GM23248 (cell line): ENCODE measurements at regions not wholly inside any gene's neighbourhood (a gene's known extent, or its start where the extent isn't known, plus 50 kb on each side); places are given as distances from the start of the nearest gene placed in this dataset.

Source experiments
- DNase-seq: peaks from one replicate; pipeline ENCODE4 v3.0.0-alpha.2; 2015
- H2AFZ ChIP-seq: fragments of 200-600 bp; sonication (generic); 2 replicates; pipeline ENCODE4 v1.6.1; 2016; ENCODE audit warnings: antibody characterized with exemption
- H3F3A ChIP-seq: fragments of 200-600 bp; sonication (generic); 2 replicates; pipeline ENCODE4 v1.6.1; 2016; ENCODE audit warnings: mild to moderate bottlenecking, antibody characterized with exemption, mixed run types; ENCODE audit not compliant: insufficient read depth
- H3K27ac ChIP-seq: fragments of 200-600 bp; sonication (generic); 2 replicates; pipeline ENCODE4 v1.5.1; 2016; ENCODE audit warnings: mild to moderate bottlenecking
- H3K27me3 ChIP-seq: fragments of 200-600 bp; sonication (generic); replicated peaks from 2 replicates; pipeline ENCODE4 v1.6.1; 2016; ENCODE audit warnings: mild to moderate bottlenecking; ENCODE audit not compliant: insufficient read depth
- H3K36me3 ChIP-seq: fragments of 200-600 bp; sonication (generic); 2 replicates; pipeline ENCODE4 v1.6.1; 2016; ENCODE audit warnings: low read depth, mild to moderate bottlenecking
- H3K4me1 ChIP-seq: fragments of 200-600 bp; sonication (generic); 2 replicates; pipeline ENCODE4 v1.6.1; 2016; ENCODE audit warnings: mild to moderate bottlenecking; ENCODE audit not compliant: insufficient read depth
- H3K4me2 ChIP-seq: fragments of 200-600 bp; sonication (generic); one replicate; pipeline ENCODE4 v1.6.1; 2016; ENCODE audit warnings: mild to moderate bottlenecking; ENCODE audit not compliant: unreplicated experiment
- H3K4me3 ChIP-seq: fragments of 200-600 bp; sonication (generic); 2 replicates; pipeline ENCODE4 v1.5.1; 2016; ENCODE audit warnings: mild to moderate bottlenecking
- H3K79me2 ChIP-seq: fragments of 200-600 bp; sonication (generic); 2 replicates; pipeline ENCODE4 v1.6.1; 2016; ENCODE audit warnings: mild to moderate bottlenecking; ENCODE audit not compliant: insufficient read depth
- H3K9ac ChIP-seq: fragments of 200-600 bp; sonication (generic); 2 replicates; pipeline ENCODE4 v1.6.1; 2016; ENCODE audit warnings: mild to moderate bottlenecking
- H3K9me2 ChIP-seq: fragments of 200-600 bp; sonication (generic); 2 replicates; pipeline ENCODE4 v1.6.1; 2016; ENCODE audit warnings: mixed run types, mild to moderate bottlenecking, moderate library complexity; ENCODE audit not compliant: insufficient read depth
- H3K9me3 ChIP-seq: fragments of 200-600 bp; sonication (generic); one replicate; pipeline ENCODE4 v1.6.1; 2017; ENCODE audit warnings: low read depth
- H4K20me1 ChIP-seq: fragments of 200-600 bp; sonication (generic); 2 replicates; pipeline ENCODE4 v1.6.0; 2016; ENCODE audit not compliant: insufficient read depth
- EZH2 ChIP-seq: fragments of 200-600 bp; sonication (generic); IDR thresholded peaks from 2 replicates; pipeline ENCODE4 v1.6.1; 2018; ENCODE audit warnings: antibody characterized with exemption, mild to moderate bottlenecking; ENCODE audit not compliant: insufficient read depth, poor library complexity, severe bottlenecking
- EZH2phosphoT487 ChIP-seq: fragments of 200-600 bp; sonication (generic); IDR thresholded peaks from 2 replicates; pipeline ENCODE4 v1.6.1; 2018; ENCODE audit warnings: antibody characterized with exemption, moderate library complexity, mild to moderate bottlenecking, low read depth; ENCODE audit not compliant: insufficient read depth
- WGBS, 2 experiments: methylation state at CpG; one replicate each; pipeline ENCODE4 v1.1.6; 2015 to 2017; ENCODE audit warnings: low lambda C conversion rate in 2 of 2, low coverage in 1 of 2; ENCODE audit errors: missing lambda C conversion rate in 2 of 2; 5-methylcytosine and 5-hydroxymethylcytosine counted together
- in situ Hi-C: fragments of 300-500 bp; cut with MboI; formaldehyde crosslinking; loops from 2 replicates; pipeline ENCODE4 v1.15.0; 2020

DNA sequence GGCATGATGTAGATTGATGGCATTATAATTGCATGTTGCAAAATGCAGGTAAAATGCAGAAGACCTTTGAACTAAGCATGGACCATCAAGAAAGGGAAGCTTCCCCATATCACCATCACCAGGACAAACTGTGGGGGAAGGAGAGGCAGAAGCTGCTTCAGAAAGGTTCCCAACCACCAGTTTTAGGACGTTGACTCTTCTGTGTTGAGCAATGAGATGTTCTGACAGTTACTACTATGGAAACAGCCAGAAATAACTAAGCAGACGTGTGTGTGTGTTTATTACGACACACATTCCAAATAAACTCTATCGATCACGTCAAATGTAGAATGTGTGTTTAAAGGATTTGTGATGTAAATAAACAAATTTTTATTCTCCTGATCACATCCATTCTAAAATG lies 110.2 kb upstream of the PLD5 start:
- Histone ChIP-seq H2AFZ (no peak overlapping the region), H3K4me1 (no peaks in the 10 kb centered on the region), H3K27me3 (no peaks in the 10 kb centered on the region), H4K20me1 (no peaks in the 10 kb centered on the region), H3K9ac (no peak overlapping the region), H3K36me3 (no peaks in the 10 kb centered on the region), H3K27ac (no peak overlapping the region), H3K4me2 (no peak overlapping the region), H3F3A (no peaks in the 10 kb centered on the region), H3K79me2 (no peaks in the 10 kb centered on the region), H3K4me3 (no peak overlapping the region), H3K9me3 (peaks cover 6% of the 10 kb centered on the region), H3K9me2 (no peaks in the 10 kb centered on the region)
- TF ChIP-seq EZH2 (no peak), EZH2phosphoT487 (no peak)
- in situ Hi-C loops: no loop called here
- 27% methylated on average over 5 of the region's 5 CpGs for WGBS, 2 experiments
- no peak for DNase-seq

DNA sequence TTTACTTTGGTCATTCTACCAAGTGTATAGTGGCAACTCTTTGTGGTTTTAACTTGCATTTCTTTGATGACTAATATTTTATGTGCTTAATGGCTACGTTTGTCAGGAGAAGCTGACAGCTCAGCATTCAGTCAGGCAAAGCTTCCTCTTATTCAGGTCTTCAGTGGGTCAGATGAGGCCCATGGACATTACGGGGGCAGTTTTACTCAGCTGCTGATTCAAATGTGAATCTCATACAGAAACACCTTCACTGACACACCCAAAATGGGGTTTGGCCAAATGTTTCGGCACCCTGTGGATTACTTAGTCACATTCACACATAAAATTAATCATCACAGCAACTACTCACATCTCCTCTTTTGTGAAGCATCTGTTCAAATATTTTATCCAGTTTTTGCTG lies 104.9 kb upstream of the PLD5 start:
- in situ Hi-C loops: no loop called here
- Histone ChIP-seq H3K27me3 (no peaks in the 10 kb centered on the region), H3K9me2 (no peaks in the 10 kb centered on the region), H3K4me2 (no peak overlapping the region), H3K36me3 (no peaks in the 10 kb centered on the region), H3K27ac (no peak overlapping the region), H4K20me1 (no peaks in the 10 kb centered on the region), H2AFZ (no peak overlapping the region), H3K4me3 (no peak overlapping the region), H3K4me1 (no peaks in the 10 kb centered on the region), H3K9ac (no peak overlapping the region), H3K79me2 (no peaks in the 10 kb centered on the region), H3K9me3 (peaks cover 9% of the 10 kb centered on the region), H3F3A (no peaks in the 10 kb centered on the region)
- WGBS, 2 experiments: 17 to 26% methylated on average over 3 of the region's 3 CpGs
- no peak for TF ChIP-seq EZH2
- no peak for TF ChIP-seq EZH2phosphoT487
- DNase-seq: no peak

DNA sequence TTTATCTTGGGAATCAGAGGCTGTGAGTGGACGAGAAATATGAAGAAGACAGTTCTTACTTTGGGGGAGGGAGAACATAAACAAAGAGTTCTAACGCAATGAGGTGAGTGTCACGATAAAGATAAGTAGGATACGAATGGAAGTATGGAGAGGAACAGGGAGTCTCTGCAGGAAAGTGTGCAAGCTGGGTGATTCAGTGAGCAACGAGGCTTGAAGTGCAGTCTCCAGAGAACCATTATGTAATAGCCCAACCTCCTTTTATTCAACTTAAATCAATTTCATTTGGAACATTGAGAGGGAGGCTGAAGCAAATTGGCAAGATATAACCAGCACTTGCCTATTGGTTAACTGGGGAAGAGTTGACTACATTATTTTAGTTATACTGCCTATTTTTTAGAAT lies 99.3 kb upstream of the PLD5 start:
- H4K20me1 ChIP-seq: no peaks in the 10 kb centered on the region
- WGBS, 2 experiments: 32 to 35% methylated on average over 5 of the region's 5 CpGs
- H3K79me2 ChIP-seq: no peaks in the 10 kb centered on the region
- H3K4me1 ChIP-seq: no peaks in the 10 kb centered on the region
- no peak overlapping the region for H3K27ac ChIP-seq
- in situ Hi-C loops: no loop called here
- H3F3A ChIP-seq: no peaks in the 10 kb centered on the region
- DNase-seq: no peak
- H3K36me3 ChIP-seq: no peaks in the 10 kb centered on the region
- TF ChIP-seq EZH2: no peak
- TF ChIP-seq EZH2phosphoT487: no peak
- no peaks in the 10 kb centered on the region for H3K9me2 ChIP-seq
- H3K27me3 ChIP-seq: no peaks in the 10 kb centered on the region
- H3K4me3 ChIP-seq: no peak overlapping the region
- H3K9me3 ChIP-seq: no peaks in the 10 kb centered on the region
- no peak overlapping the region for H2AFZ ChIP-seq
- H3K9ac ChIP-seq: no peak overlapping the region
- no peak overlapping the region for H3K4me2 ChIP-seq

DNA sequence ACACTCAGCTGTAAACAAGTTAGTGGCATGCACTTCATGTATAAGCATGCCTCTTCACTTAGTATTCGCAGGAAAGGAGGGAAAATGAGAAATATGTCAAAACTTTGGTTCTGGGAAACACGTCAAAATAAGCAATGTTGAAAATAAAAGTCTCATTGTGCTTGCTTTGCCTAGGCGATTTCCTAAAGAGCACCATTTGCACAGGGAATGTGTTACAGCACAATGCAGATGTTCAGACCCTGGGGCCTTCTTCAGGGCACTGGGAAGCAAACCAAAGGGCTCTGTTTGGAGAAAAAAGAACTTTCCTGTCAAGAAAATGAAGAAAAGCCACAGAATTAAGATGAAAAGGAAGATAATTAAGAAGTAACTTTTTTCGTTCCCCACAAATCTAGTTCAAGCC lies 98.6 kb upstream of the PLD5 start:
- 19 to 21% methylated on average over 4 of the region's 4 CpGs for WGBS, 2 experiments

DNA sequence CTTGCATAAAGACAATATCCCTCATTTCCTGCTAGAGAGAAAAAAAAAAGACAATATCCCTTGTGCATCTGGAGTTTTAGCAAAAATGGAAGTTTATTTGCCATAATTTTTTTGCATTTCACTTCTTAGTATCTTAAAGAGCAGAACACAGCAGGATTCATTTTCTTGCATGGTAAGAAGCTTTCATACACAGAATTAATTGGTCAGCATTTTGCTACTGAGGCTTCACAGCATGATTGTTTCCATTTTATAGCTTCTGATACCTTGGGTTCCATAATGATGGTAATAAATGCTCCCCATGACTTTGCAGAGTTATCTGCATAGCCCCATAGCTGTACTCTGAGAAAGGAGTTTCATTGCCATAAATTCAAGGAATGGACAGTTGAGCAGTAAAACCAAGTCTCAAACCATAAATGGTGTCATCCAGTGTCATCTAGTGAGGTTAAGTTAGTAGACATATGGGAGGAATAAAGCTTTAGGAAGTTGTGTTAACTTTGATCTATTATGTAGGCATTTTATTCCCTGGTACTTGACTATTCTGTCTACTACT lies 88.8 kb upstream of the PLD5 start:
- Histone ChIP-seq H3K27ac (no peak overlapping the region), H3K9ac (no peak overlapping the region), H3K36me3 (no peaks in the 10 kb centered on the region), H3K4me1 (no peaks in the 10 kb centered on the region), H4K20me1 (no peaks in the 10 kb centered on the region), H3K4me2 (no peak overlapping the region), H3K79me2 (no peaks in the 10 kb centered on the region), H3K9me3 (no peaks in the 10 kb centered on the region), H3K9me2 (no peaks in the 10 kb centered on the region), H3K27me3 (no peaks in the 10 kb centered on the region), H2AFZ (no peak overlapping the region), H3F3A (no peaks in the 10 kb centered on the region), H3K4me3 (no peak overlapping the region)
- TF ChIP-seq EZH2 (no peak), EZH2phosphoT487 (no peak)
- in situ Hi-C loops: no loop called here
- no peak for DNase-seq

More for the DNA sequence above, 98.6 kb upstream of the PLD5 start:
- no peak overlapping the region for H3K4me2 ChIP-seq
- no peaks in the 10 kb centered on the region for H4K20me1 ChIP-seq
- DNase-seq: no peak
- in situ Hi-C loops: no loop called here
- no peaks in the 10 kb centered on the region for H3F3A ChIP-seq
- H3K27me3 ChIP-seq: no peaks in the 10 kb centered on the region
- H3K9me2 ChIP-seq: no peaks in the 10 kb centered on the region
- H3K36me3 ChIP-seq: no peaks in the 10 kb centered on the region
- no peak overlapping the region for H3K9ac ChIP-seq
- TF ChIP-seq EZH2 (no peak), EZH2phosphoT487 (no peak)
- H3K79me2 ChIP-seq: no peaks in the 10 kb centered on the region
- H2AFZ ChIP-seq: no peak overlapping the region
- H3K4me1 ChIP-seq: no peaks in the 10 kb centered on the region
- no peak overlapping the region for H3K4me3 ChIP-seq
- no peak overlapping the region for H3K27ac ChIP-seq
- H3K9me3 ChIP-seq: no peaks in the 10 kb centered on the region
